Colonic mucosa (tissue), 4 donors: ENCODE measurements at regions not wholly inside any gene's neighbourhood (a gene's known extent, or its start where the extent isn't known, plus 50 kb on each side); places are given as distances from the start of the nearest gene placed in this dataset.
A peak's percentile ranks its signal among the peaks of the same experiment; 100 is the strongest.

ENCODE experiments used
- DNase-seq: peaks from one replicate; pipeline ENCODE4 v3.0.0-alpha.2; 2020
- H3K27ac ChIP-seq: fragments of 200-600 bp; one replicate; pipeline ENCODE4 v1.8.0; 2021
- H3K27me3 ChIP-seq: fragments of 200-600 bp; one replicate; pipeline ENCODE4 v1.8.0; 2021
- H3K36me3 ChIP-seq: fragments of 200-600 bp; one replicate; pipeline ENCODE4 v1.8.0; 2021
- H3K4me1 ChIP-seq: fragments of 200-600 bp; one replicate; pipeline ENCODE4 v1.8.0; 2021; ENCODE audit warnings: mild to moderate bottlenecking
- H3K4me3 ChIP-seq: fragments of 200-600 bp; one replicate; pipeline ENCODE4 v1.8.0; 2021
- H3K9ac ChIP-seq, 2 donors: one replicate each; pipeline ENCODE4 v1.7.0; 2013; ENCODE audit warnings: control low read depth in 2 of 2, low read depth in 2 of 2, low read length in 2 of 2
- H3K9me3 ChIP-seq: fragments of 200-600 bp; one replicate; pipeline ENCODE4 v1.8.0; 2021
- CTCF ChIP-seq: fragments of 200-600 bp; IDR thresholded peaks from one replicate; pipeline ENCODE4 v1.8.0; 2022; ENCODE audit warnings: antibody characterized with exemption, mild to moderate bottlenecking
- intact Hi-C: fragments of 100-400 bp; cut with DNase I; formaldehyde crosslinking; loops from one replicate; pipeline ENCODE4 v1.14.1; 2022
- donor health status: healthy.
- donor health status: DM: no; HTN: no; CAD: no.
- donor health status: DM: no; HTN: no; CAD: no.

GRCh38 chr5:61788548-61788947 is 456.5 kb downstream of the ZSWIM6 start:
- no peaks in the 10 kb centered on the region for H3K27me3 ChIP-seq
- TF ChIP-seq CTCF = no peak
- DNase-seq = no peak

GRCh38 chr5:61790007-61790406 is 457.9 kb downstream of the ZSWIM6 start:
- H3K27me3 ChIP-seq = no peaks in the 10 kb centered on the region
- no peaks in the 10 kb centered on the region for H3K9me3 ChIP-seq
- no peak overlapping the region for H3K27ac ChIP-seq
- no peaks in the 10 kb centered on the region for H3K4me1 ChIP-seq
- H3K9ac ChIP-seq = no peak overlapping the region
- no peak for DNase-seq
- no peak for TF ChIP-seq CTCF
- H3K36me3 ChIP-seq = no peaks in the 10 kb centered on the region
- H3K4me3 ChIP-seq = no peak overlapping the region
- intact Hi-C loops = no loop called here

More at GRCh38 chr5:61788548-61788947, 456.5 kb downstream of the ZSWIM6 start:
- Histone ChIP-seq H3K9me3 (no peaks in the 10 kb centered on the region), H3K27ac (no peak overlapping the region), H3K9ac (no peak overlapping the region), H3K4me1 (no peaks in the 10 kb centered on the region), H3K36me3 (no peaks in the 10 kb centered on the region), H3K4me3 (no peak overlapping the region)
- intact Hi-C loops = no loop called here

- H3K9me3 ChIP-seq = no peaks in the 10 kb centered on the region
- H3K36me3 ChIP-seq = no peaks in the 10 kb centered on the region
- H3K27me3 ChIP-seq = no peaks in the 10 kb centered on the region
- DNase-seq = peak; percentile 45
- TF ChIP-seq CTCF = no peak
- H3K4me1 ChIP-seq = no peaks in the 10 kb centered on the region
- H3K4me3 ChIP-seq = no peak overlapping the region
- H3K9ac ChIP-seq = no peak overlapping the region
- no peak overlapping the region for H3K27ac ChIP-seq
- intact Hi-C loops = no loop called here
Observed at GRCh38 chr5:61790678-61791077, 458.6 kb downstream of the ZSWIM6 start.

GRCh38 chr5:61796773-61797172 is 464.7 kb downstream of the ZSWIM6 start:
- H3K27me3 ChIP-seq = no peaks in the 10 kb centered on the region
- no peaks in the 10 kb centered on the region for H3K4me1 ChIP-seq
- intact Hi-C loops = no loop called here
- H3K36me3 ChIP-seq = no peaks in the 10 kb centered on the region
- no peak overlapping the region for H3K9ac ChIP-seq
- H3K27ac ChIP-seq = no peak overlapping the region
- no peak for DNase-seq
- H3K4me3 ChIP-seq = no peak overlapping the region
- no peaks in the 10 kb centered on the region for H3K9me3 ChIP-seq
- no peak for TF ChIP-seq CTCF

GRCh38 chr5:61800450-61800849 is 468.4 kb downstream of the ZSWIM6 start:
- Histone ChIP-seq H3K9me3 (no peaks in the 10 kb centered on the region), H3K36me3 (no peaks in the 10 kb centered on the region), H3K27me3 (no peaks in the 10 kb centered on the region), H3K27ac (no peak overlapping the region), H3K9ac (no peak overlapping the region), H3K4me3 (no peak overlapping the region), H3K4me1 (no peaks in the 10 kb centered on the region)
- TF ChIP-seq CTCF = no peak
- DNase-seq = no peak
- intact Hi-C loops = no loop called here

- no peak overlapping the region for H3K27ac ChIP-seq
- H3K9ac ChIP-seq = no peak overlapping the region
- DNase-seq = no peak
- H3K9me3 ChIP-seq = no peaks in the 10 kb centered on the region
- intact Hi-C loops = no loop called here
- TF ChIP-seq CTCF = no peak
- no peaks in the 10 kb centered on the region for H3K4me1 ChIP-seq
- no peak overlapping the region for H3K4me3 ChIP-seq
- H3K36me3 ChIP-seq = no peaks in the 10 kb centered on the region
- no peaks in the 10 kb centered on the region for H3K27me3 ChIP-seq
Observed at GRCh38 chr5:61801174-61801573, 469.1 kb downstream of the ZSWIM6 start.
